SK-N-SH (cell line): ENCODE measurements at regions not wholly inside any gene's neighbourhood (a gene's known extent, or its start where the extent isn't known, plus 50 kb on each side); places are given as distances from the start of the nearest gene placed in this dataset.
A peak's percentile ranks its signal among the peaks of the same experiment; 100 is the strongest.

Experiments used
- CTCF ChIA-PET: fragments of 300-600, 350-600 bp; formaldehyde crosslinking; extraction: SDS; loops from one replicate; lab custom pipeline; 2021; lab: Yijun Ruan, JAX
- POLR2A ChIA-PET: fragments of 350-600 bp; sonication (Branson Sonifier 250); formaldehyde crosslinking; extraction: SDS; loops from one replicate; lab custom pipeline; 2020; ENCODE audit warnings: antibody characterized with exemption, inconsistent platforms; lab: Yijun Ruan, JAX
- DNase-seq: peaks from one replicate; pipeline ENCODE4 v3.0.0; 2012
- H2AFZ ChIP-seq: fragments of 200-600 bp; sonication (generic); 2 replicates; pipeline ENCODE4 v1.8.1; 2016; ENCODE audit warnings: antibody characterized with exemption, mild to moderate bottlenecking, low read depth
- H3F3A ChIP-seq: fragments of 200-600 bp; sonication (generic); replicated peaks from 2 replicates; pipeline ENCODE3; 2016; ENCODE audit warnings: antibody characterized with exemption, mild to moderate bottlenecking; ENCODE audit not compliant: insufficient read depth
- H3K27ac ChIP-seq, 2 experiments: fragments of 200-500 bp in 1 of 2; fragments of 200-600 bp in 1 of 2; sonication (Bioruptor generic) in 1 of 2; sonication (generic), shearing (Covaris generic) in 1 of 2; 2 replicates each; pipeline versions ENCODE4 v1.5.1 to v1.6.1; 2014 to 2016; ENCODE audit warnings: low read depth in 2 of 2, inconsistent platforms in 1 of 2, low read length in 1 of 2, mild to moderate bottlenecking in 1 of 2, mixed read lengths in 1 of 2
- H3K27me3 ChIP-seq: fragments of 200-600 bp; sonication (generic), shearing (Covaris generic); 2 replicates; pipeline ENCODE4 v1.6.1; 2016; ENCODE audit warnings: mixed run types; ENCODE audit not compliant: insufficient read depth
- H3K36me3 ChIP-seq, 2 experiments: fragments of 200-500 bp in 1 of 2; fragments of 200-600 bp in 1 of 2; sonication (Bioruptor generic) in 1 of 2; sonication (generic) in 1 of 2; replicated peaks in 1 of 2; 2 replicates each; pipeline versions ENCODE3 to v1.5.1; 2014 to 2016; ENCODE audit warnings: low read length in 1 of 2, mild to moderate bottlenecking in 1 of 2; ENCODE audit not compliant: insufficient read depth in 2 of 2, control insufficient read depth in 1 of 2
- H3K4me1 ChIP-seq, 2 experiments: fragments of 200-500 bp in 1 of 2; fragments of 200-600 bp in 1 of 2; sonication (Bioruptor generic) in 1 of 2; sonication (generic), shearing (Covaris generic) in 1 of 2; 2 replicates each; pipeline versions ENCODE4 v1.5.1 to v1.6.1; 2014 to 2016; ENCODE audit warnings: low read depth in 1 of 2, low read length in 1 of 2, mixed run types in 1 of 2; ENCODE audit not compliant: insufficient read depth in 2 of 2, control insufficient read depth in 1 of 2
- H3K4me2 ChIP-seq: fragments of 200-600 bp; sonication (generic), shearing (Covaris generic); 2 replicates; pipeline ENCODE4 v1.6.1; 2017; ENCODE audit warnings: mixed run types
- H3K4me3 ChIP-seq, 2 experiments: fragments of 200-500 bp in 1 of 2; fragments of 200-600 bp in 1 of 2; sonication (Bioruptor generic) in 1 of 2; sonication (generic), shearing (Covaris generic) in 1 of 2; 2 replicates each; pipeline versions ENCODE4 v1.5.1 to v1.8.1; 2014 to 2016; ENCODE audit warnings: low read depth in 2 of 2, inconsistent platforms in 1 of 2, low read length in 1 of 2, mild to moderate bottlenecking in 1 of 2, mixed read lengths in 1 of 2, moderate library complexity in 1 of 2
- H3K79me2 ChIP-seq: fragments of 200-600 bp; sonication (generic); 2 replicates; pipeline ENCODE4 v1.8.1; 2017; ENCODE audit warnings: mild to moderate bottlenecking; ENCODE audit not compliant: insufficient read depth
- H3K9ac ChIP-seq: fragments of 200-600 bp; sonication (generic); 2 replicates; pipeline ENCODE4 v1.6.1; 2017; ENCODE audit warnings: mixed run types
- H3K9me2 ChIP-seq: fragments of 200-600 bp; sonication (generic); 2 replicates; pipeline ENCODE4 v1.6.1; 2017; ENCODE audit warnings: mixed run types
- H3K9me3 ChIP-seq: fragments of 200-600 bp; sonication (generic); 2 replicates; pipeline ENCODE4 v1.6.1; 2017; ENCODE audit warnings: mixed run types, mild to moderate bottlenecking, moderate library complexity
- H4K20me1 ChIP-seq: fragments of 200-600 bp; sonication (generic); 2 replicates; pipeline ENCODE4 v1.6.1; 2017; ENCODE audit warnings: mild to moderate bottlenecking, mixed run types; ENCODE audit not compliant: insufficient read depth
- CTCF ChIP-seq: fragments of 200-600 bp; sonication (generic); IDR thresholded peaks from 2 replicates; pipeline ENCODE4 v1.6.1; 2017; ENCODE audit warnings: antibody characterized with exemption, mild to moderate bottlenecking, moderate library complexity
- ELF1 ChIP-seq: IDR thresholded peaks from 2 replicates; pipeline ENCODE4 v1.4.0; 2012
- EP300 ChIP-seq, 2 experiments: IDR thresholded peaks; 2 replicates each; pipeline versions ENCODE4 v1.4.0 to v1.6.1; 2012; ENCODE audit warnings: borderline replicate concordance in 1 of 2, low read depth in 1 of 2, low read length in 1 of 2
- EZH2phosphoT487 ChIP-seq: fragments of 200-600 bp; sonication (generic); IDR thresholded peaks from 2 replicates; pipeline ENCODE4 v1.6.1; 2017; ENCODE audit warnings: low read depth, mixed run types, mild to moderate bottlenecking, antibody characterized with exemption, moderate library complexity, borderline replicate concordance
- FOSL2 ChIP-seq: IDR thresholded peaks from 2 replicates; pipeline ENCODE4 v1.4.0; 2012; ENCODE audit warnings: low read depth, mild to moderate bottlenecking, moderate library complexity, borderline replicate concordance
- FOXJ3 ChIP-seq: sonication (generic); formaldehyde crosslinking; IDR thresholded peaks from 2 replicates; pipeline ENCODE4 v1.5.1; 2020; ENCODE audit warnings: mild to moderate bottlenecking, missing genetic modification reagents
- FOXM1 ChIP-seq: IDR thresholded peaks from 2 replicates; pipeline ENCODE4 v1.4.0; 2012; ENCODE audit warnings: low read depth, mild to moderate bottlenecking
- IRF3 ChIP-seq: fragments of 150-350 bp; IDR thresholded peaks from 2 replicates; pipeline ENCODE4 v1.6.1; 2016; ENCODE audit warnings: mild to moderate bottlenecking, low read depth, low read length
- JUND ChIP-seq: IDR thresholded peaks from 2 replicates; pipeline ENCODE4 v1.4.0; 2012
- MEF2A ChIP-seq: IDR thresholded peaks from 2 replicates; pipeline ENCODE4 v1.4.0; 2012; ENCODE audit warnings: low read depth, borderline replicate concordance
- MXI1 ChIP-seq: IDR thresholded peaks from 2 replicates; pipeline ENCODE4 v1.6.1; 2012; ENCODE audit warnings: mild to moderate bottlenecking, low read depth, low read length, improper control_type of control experiment
- NFIC ChIP-seq: IDR thresholded peaks from 2 replicates; pipeline ENCODE4 v1.4.0; 2012; ENCODE audit warnings: borderline replicate concordance
- NRF1 ChIP-seq: IDR thresholded peaks from 2 replicates; pipeline ENCODE4 v1.6.1; 2012; ENCODE audit warnings: low read depth, mild to moderate bottlenecking, low read length
- PBX3 ChIP-seq: IDR thresholded peaks from 2 replicates; pipeline ENCODE4; 2012
- POLR2AphosphoS5 ChIP-seq: IDR thresholded peaks from 2 replicates; pipeline ENCODE4 v1.6.1; 2012; ENCODE audit warnings: low read depth, low read length
- RCOR1 ChIP-seq: fragments of 150-350 bp; IDR thresholded peaks from 2 replicates; pipeline ENCODE4 v1.6.1; 2017; ENCODE audit warnings: antibody characterized with exemption, low read length
- RFX5 ChIP-seq: IDR thresholded peaks from 2 replicates; pipeline ENCODE4 v1.6.1; 2012; ENCODE audit warnings: mild to moderate bottlenecking, improper control_type of control experiment, low read length
- RXRA ChIP-seq: IDR thresholded peaks from 2 replicates; pipeline ENCODE4 v1.4.0; 2012; ENCODE audit warnings: low read depth, mild to moderate bottlenecking, borderline replicate concordance
- SIN3A ChIP-seq: IDR thresholded peaks from 2 replicates; pipeline ENCODE4 v1.6.1; 2012; ENCODE audit warnings: low read depth, mild to moderate bottlenecking, low read length, moderate library complexity, borderline replicate concordance
- SMC3 ChIP-seq: IDR thresholded peaks from 2 replicates; pipeline ENCODE4 v1.6.1; 2012; ENCODE audit warnings: low read depth, low read length, improper control_type of control experiment
- TAF1 ChIP-seq: IDR thresholded peaks from 2 replicates; pipeline ENCODE4 v1.6.1; 2012; ENCODE audit warnings: low read depth, mild to moderate bottlenecking, low read length, moderate library complexity, borderline replicate concordance
- TCF12 ChIP-seq: IDR thresholded peaks from 2 replicates; pipeline ENCODE4 v1.4.0; 2012
- TEAD4 ChIP-seq: IDR thresholded peaks from 2 replicates; pipeline ENCODE4 v1.4.0; 2012; ENCODE audit warnings: mild to moderate bottlenecking, borderline replicate concordance; ENCODE audit not compliant: insufficient read depth
- USF1 ChIP-seq: IDR thresholded peaks from 2 replicates; pipeline ENCODE4 v1.4.0; 2012; ENCODE audit warnings: low read depth, borderline replicate concordance
- USF2 ChIP-seq: fragments of 150-350 bp; IDR thresholded peaks from 2 replicates; pipeline ENCODE4 v1.6.1; 2017; ENCODE audit warnings: antibody characterized with exemption, low read length, low read depth, borderline replicate concordance
- YY1 ChIP-seq: IDR thresholded peaks from 2 replicates; pipeline ENCODE4 v1.4.0; 2012; ENCODE audit warnings: low read depth, mild to moderate bottlenecking
- ZBTB33 ChIP-seq: IDR thresholded peaks from 2 replicates; pipeline ENCODE4 v1.4.0; 2012; ENCODE audit warnings: low read depth, borderline replicate concordance
- WGBS: methylation state at CpG from one replicate; pipeline ENCODE4 v1.1.6; 2017; ENCODE audit warnings: low lambda C conversion rate; 5-methylcytosine and 5-hydroxymethylcytosine counted together

- POLR2A ChIA-PET = interaction anchor here (1.1 to 1.5 kb wide), 5 partner anchors 19 to 573 kb away, joined by 3 to 4 read pairs (median 4); partner anchors contain the start of gene MEIS1
- Histone ChIP-seq H3K9me3 (no peaks in the 10 kb centered on the region), H3K27me3 (no peaks in the 10 kb centered on the region), H4K20me1 (no peaks in the 10 kb centered on the region), H3K4me3 (no peak overlapping the region), H3K36me3 (no peaks in the 10 kb centered on the region), H3K79me2 (no peaks in the 10 kb centered on the region), H3K27ac (peak overlapping the region in 1 of 2 experiments; percentile 99; a peak in 2 of 4 replicates), H3K4me1 (peaks cover 0 to 27% of the 10 kb centered on the region in 2 experiments; a peak in 2 of 4 replicates), H3F3A (no peaks in the 10 kb centered on the region), H2AFZ (no peak overlapping the region), H3K9ac (no peak overlapping the region), H3K9me2 (no peaks in the 10 kb centered on the region), H3K4me2 (no peak overlapping the region)
- WGBS = 46% methylated on average over 5 of the region's 5 CpGs
- CTCF ChIA-PET = interaction anchor here (0.8 to 1.6 kb wide), 8 partner anchors 13 to 573 kb away, joined by 3 to 6 read pairs (median 3); no protein-coding TSS in a partner anchor
- DNase-seq = peak; percentile 22
- TF ChIP-seq MEF2A = no peak
- TF ChIP-seq CTCF = no peak
- TF ChIP-seq NFIC = no peak
- TF ChIP-seq FOXM1 = no peak
- TF ChIP-seq EZH2phosphoT487 = no peak
- TF ChIP-seq YY1 = no peak
- no peak for TF ChIP-seq RFX5
- no peak for TF ChIP-seq MXI1
- TF ChIP-seq TAF1 = no peak
- peak in 1 of 2 experiments; percentile 96; a peak in 2 of 4 replicates for TF ChIP-seq EP300 (IDR thresholded peaks at IDR 0.05; ENCODE audit: borderline replicate concordance in 1 of 2, low read depth in 1 of 2, low read length in 1 of 2)
- peak; percentile 24; the same call in 1 of the 2 replicates for TF ChIP-seq RCOR1
- no peak for TF ChIP-seq USF1
- TF ChIP-seq USF2 = no peak
- TF ChIP-seq POLR2AphosphoS5 = no peak
- TF ChIP-seq ELF1 = no peak
- no peak for TF ChIP-seq RXRA
- no peak for TF ChIP-seq NRF1
- TF ChIP-seq SMC3 = no peak
- no peak for TF ChIP-seq JUND
- no peak for TF ChIP-seq PBX3
- TF ChIP-seq SIN3A = no peak
- TF ChIP-seq FOSL2 = no peak
- peak; percentile 67 for TF ChIP-seq FOXJ3 (CRISPR knock-in tag)
- no peak for TF ChIP-seq TEAD4
- no peak for TF ChIP-seq ZBTB33
- TF ChIP-seq IRF3 = no peak
- no peak for TF ChIP-seq TCF12
These were observed 390.7 kb upstream of the ETAA1 start for GRCh38 chr2:67006373-67006960.
